Lung microvascular endothelial cell (primary cell): ENCODE measurements at regions not wholly inside any gene's neighbourhood (a gene's known extent, or its start where the extent isn't known, plus 50 kb on each side); places are given as distances from the start of the nearest gene placed in this dataset.

Source experiments
- DNase-seq, 2 donors: peaks; one replicate each; pipeline versions ENCODE4 v3.0.0 to v3.0.0-alpha.2; 2010; ENCODE audit warnings: low read depth in 2 of 2

- DNase-seq = no peak
Measured at GRCh38 chr2:41764131-41764530, 283.7 kb upstream of the PKDCC start.

- no peak for DNase-seq
Measured at GRCh38 chr2:41764919-41765318, 282.9 kb upstream of the PKDCC start.

GRCh38 chr2:41768310-41768709 is 279.5 kb upstream of the PKDCC start:
- DNase-seq = no peak

GRCh38 chr2:41771710-41772109 is 276.1 kb upstream of the PKDCC start:
- no peak for DNase-seq

GRCh38 chr2:41772697-41773096 is 275.1 kb upstream of the PKDCC start:
- no peak for DNase-seq

- no peak for DNase-seq
Measured at GRCh38 chr2:41774011-41774605, 273.7 kb upstream of the PKDCC start.

- DNase-seq = no peak
Measured at GRCh38 chr2:41775366-41776025, 272.3 kb upstream of the PKDCC start.

- no peak for DNase-seq
Measured at GRCh38 chr2:41779888-41780287, 267.9 kb upstream of the PKDCC start.

GRCh38 chr2:41782306-41783158 is 265.3 kb upstream of the PKDCC start:
- peak; percentile 42 to 49 for DNase-seq

- DNase-seq = peak; percentile 25 to 47
Measured at GRCh38 chr2:41784496-41784895, 263.3 kb upstream of the PKDCC start.

GRCh38 chr2:41785251-41786022 is 262.4 kb upstream of the PKDCC start:
- no peak for DNase-seq

GRCh38 chr2:41791523-41791922 is 256.3 kb upstream of the PKDCC start:
- peak; percentile 20 to 40 for DNase-seq

GRCh38 chr2:41803361-41803760 is 244.5 kb upstream of the PKDCC start:
- no peak for DNase-seq

GRCh38 chr2:41806286-41806685 is 241.5 kb upstream of the PKDCC start:
- no peak for DNase-seq

GRCh38 chr2:41821167-41821566 is 226.7 kb upstream of the PKDCC start:
- DNase-seq = no peak

GRCh38 chr2:41826921-41827320 is 220.9 kb upstream of the PKDCC start:
- no peak for DNase-seq

GRCh38 chr2:41827354-41827971 is 220.4 kb upstream of the PKDCC start:
- no peak for DNase-seq

- DNase-seq = no peak
Measured at GRCh38 chr2:41828052-41828643, 219.7 kb upstream of the PKDCC start.

- no peak for DNase-seq
Measured at GRCh38 chr2:41829052-41829451, 218.8 kb upstream of the PKDCC start.

- no peak for DNase-seq
Measured at GRCh38 chr2:41830600-41830999, 217.2 kb upstream of the PKDCC start.

GRCh38 chr2:41832218-41832617 is 215.6 kb upstream of the PKDCC start:
- no peak for DNase-seq
